ENCODE measurements at regions not wholly inside any gene's neighbourhood (a gene's known extent, or its start where the extent isn't known, plus 50 kb on each side); places are given as distances from the start of the nearest gene placed in this dataset.
"Not testable (repeated sequence)": the region's sequence is repeated elsewhere in the genome, so short reads cannot be mapped to it uniquely, and the experiment has no call there.

DNA sequence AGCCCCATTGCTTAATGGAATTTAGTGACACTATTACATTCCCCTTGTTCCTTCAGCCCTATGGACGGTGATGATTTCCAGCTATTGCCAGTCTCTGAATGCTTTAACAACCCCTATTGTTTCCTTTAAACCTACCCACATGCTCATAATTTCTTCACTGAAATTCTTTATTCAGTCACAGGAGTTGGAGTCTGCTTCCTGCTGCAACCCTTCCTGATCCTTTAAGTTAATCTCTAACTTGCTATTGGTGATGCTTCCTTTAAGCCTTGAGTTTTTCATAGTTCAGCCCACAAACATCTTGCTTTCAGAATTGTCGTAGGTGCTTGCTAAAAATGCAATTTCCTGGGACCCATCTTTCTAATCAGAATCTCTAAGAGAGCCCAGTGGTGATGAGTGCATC, 66.3 kb upstream of the TNFAIP3 start:
- DNase-seq (ENCODE audit: low spot score) (no peak), FAIRE-seq (no peak)

DNA sequence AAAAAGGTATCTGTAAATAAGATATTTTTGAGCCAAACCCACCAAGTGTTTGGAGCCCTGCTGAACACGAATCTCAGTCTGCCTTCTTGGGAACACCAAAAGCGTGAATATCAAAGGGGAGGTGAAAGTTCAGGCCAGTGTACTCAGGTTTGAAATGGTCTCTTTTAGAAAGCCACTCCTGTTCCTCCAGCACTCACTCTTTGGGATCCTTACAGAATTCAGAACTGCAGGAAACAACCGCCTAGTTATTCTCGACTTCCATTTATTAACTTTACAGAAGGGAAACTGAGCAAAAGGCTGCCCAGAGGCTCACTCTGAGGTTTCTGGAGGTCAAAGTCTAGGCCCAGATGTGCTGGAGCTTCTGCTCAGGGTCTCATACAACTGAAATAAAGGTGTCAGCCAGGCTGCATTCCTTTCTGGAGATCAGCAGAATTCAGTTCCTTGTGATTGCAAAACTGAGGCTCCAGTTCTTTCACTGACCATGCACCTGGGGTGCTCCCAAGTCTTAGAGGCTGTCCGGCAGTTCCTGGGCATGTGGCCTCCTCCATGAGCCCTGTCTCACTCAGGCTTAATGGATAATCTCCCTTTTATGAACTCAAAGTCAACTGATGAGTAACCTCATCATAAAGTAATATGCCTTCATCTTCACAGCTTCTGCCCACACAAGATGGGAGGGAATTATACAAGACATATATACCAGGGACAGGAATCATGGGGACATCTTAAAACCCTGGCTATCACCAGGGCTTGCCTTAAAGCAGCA, 65.5 kb upstream of the TNFAIP3 start:
- FAIRE-seq = no peak

DNA sequence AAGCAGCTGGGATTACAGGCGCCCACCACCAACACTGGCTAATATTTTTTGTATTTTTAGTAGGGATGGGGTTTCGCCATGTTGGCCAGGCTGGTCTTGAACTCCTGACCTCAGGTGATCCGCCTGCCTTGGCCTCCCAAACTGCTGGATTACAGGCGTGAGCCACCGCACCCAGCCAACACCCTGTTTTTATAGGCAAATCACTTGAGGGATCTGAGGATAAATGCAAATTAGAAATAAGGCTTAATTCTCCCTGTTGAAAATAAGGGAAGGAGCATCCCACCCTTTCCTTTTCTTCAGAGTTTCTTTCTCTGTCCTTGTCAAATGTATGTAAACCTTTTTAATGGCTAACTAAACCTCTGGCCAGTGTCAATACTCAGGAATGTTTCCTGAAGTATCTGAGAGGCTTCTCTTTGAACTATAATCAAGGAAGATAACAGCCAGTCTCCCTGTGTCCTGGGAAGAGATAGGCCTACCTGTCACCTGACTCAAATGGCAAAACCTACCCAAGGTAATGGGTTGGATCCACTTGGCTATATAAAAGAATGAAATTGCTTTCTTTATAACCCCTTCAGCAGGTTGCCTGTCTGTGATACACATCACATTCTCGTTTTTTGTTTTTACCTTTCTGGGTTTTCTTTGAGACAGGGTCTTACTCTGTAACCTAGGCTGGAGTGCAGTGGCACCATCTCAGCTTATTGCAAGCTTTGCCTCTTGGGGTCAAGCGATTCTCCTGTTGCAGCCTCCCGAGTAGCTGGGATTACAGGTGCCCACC, 64.5 kb upstream of the TNFAIP3 start:
- no peak for FAIRE-seq
- no peak for DNase-seq (ENCODE audit: low spot score)

More for the DNA sequence above, 65.5 kb upstream of the TNFAIP3 start:
- no peak for DNase-seq (ENCODE audit: low spot score)

DNA sequence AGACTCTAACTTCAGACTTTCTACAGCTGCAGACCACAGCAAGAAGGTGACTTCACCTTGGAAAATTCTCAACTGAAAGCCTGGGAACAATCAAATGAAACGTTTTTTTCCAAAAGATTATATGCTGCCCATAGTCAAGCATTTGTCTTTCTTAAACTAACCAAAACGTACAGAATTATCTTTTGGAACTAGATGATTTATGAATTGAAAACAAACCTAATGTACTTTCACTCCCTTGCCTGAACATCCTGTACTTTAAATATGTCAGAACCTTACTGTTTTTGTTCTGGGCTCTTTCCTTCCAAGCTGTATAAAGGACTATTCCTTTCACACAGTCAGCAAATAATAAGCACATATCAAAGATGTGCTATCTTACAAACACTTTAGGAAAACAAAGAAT, 62.4 kb upstream of the TNFAIP3 start:
- FAIRE-seq (no peak), DNase-seq (ENCODE audit: low spot score) (no peak)

DNA sequence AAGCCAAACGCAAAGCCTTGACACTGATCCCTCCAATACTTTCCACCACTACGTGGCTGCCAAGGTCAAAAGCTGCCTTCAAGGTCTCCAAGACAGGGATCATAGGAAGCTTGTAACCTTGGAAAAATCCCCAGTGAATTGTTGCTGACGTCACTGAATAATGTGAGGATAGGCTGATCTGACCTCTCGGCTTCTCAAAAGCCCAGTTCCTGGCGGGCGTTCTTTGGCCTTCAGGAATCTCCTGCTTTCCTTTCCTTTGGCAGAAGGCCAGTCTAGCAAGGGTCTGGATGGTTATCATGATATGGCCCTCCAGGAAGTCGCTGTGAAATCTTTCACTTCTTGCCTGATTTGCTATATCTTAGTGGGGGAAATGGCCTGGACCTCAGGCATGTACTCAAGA, 61.4 kb upstream of the TNFAIP3 start:
- FAIRE-seq (no peak), DNase-seq (ENCODE audit: low spot score) (no peak)

DNA sequence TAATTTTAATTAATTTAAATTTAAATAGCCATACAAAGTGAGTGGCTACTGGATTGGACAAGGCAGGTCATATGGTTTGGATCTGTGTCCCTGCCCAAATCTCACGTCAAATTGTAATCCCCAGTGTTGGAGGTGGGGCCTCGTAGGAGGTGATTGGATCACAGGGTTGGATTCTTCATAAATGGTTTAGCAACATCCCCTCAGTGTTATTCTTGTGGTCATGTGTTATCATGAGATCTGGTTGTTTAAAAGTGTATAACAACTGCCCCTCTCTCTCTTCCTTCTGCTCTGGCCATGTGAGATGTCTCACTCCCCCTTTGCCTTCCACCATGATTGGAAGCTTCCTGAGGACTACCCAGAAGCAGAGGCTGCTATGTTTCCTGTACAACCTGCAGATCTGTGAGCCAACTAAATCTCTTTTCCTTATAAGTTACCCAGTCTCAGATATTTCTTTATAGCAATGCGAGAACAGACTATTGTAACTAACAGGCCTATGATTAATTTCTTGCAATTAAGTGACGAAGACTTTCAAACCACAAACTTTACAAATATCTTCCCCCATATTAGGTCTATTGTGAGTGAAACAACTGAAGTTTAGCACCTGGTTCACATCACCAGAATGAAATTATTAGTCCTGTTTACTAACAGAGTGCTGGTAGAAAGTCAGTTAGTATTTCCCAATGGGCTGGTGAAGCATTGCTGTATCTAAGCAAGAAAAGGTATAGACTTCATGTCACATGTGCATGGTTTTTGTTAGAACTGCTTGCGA, 60.0 kb upstream of the TNFAIP3 start:
- no peak for FAIRE-seq
- DNase-seq (ENCODE audit: low spot score) = no peak

DNA sequence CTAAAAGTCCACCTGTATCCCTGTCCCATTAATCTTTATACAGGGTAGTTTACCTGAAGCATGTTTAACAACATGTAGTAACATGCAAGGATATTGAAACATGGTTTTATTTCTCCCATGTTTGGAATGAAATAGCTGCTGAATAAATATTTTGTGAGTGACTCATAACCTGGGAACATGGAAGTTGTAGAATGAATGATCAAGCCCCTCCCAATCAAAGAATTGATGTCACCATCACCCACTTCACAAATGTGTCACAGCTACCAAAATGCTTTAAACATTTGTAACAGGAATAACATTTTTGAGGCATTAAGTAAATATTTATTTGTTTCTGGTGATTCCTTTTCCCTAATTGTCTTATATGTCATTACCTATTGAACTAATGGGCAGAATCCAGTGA, 58.9 kb upstream of the TNFAIP3 start:
- DNase-seq (ENCODE audit: low spot score) = peak; percentile 66
- FAIRE-seq = no peak

DNA sequence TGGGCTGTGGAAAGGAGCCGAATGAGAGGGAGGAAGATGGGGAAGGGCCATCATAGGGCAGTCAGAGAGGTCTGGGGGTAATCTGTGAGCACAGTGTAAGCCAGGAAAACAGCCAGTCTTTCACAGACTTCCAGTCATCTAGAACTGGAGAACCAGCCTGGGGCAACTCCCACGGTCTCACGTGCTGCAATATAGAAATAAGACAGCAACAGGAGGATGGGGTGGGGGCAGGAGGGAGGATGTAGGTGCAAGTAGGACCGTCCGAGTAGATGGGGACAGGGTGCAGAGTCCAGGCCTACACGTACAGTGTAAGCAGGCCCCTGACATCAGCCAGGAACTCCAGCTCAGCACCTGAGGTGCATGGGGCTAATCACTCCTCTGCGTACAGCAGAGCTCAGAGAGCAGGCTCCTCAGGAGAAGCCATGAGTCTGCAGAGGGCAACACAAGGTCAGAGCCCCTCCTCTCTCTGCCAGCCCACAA, 58.2 kb upstream of the TNFAIP3 start:
- no peak for FAIRE-seq
- DNase-seq (ENCODE audit: low spot score) = no peak

DNA sequence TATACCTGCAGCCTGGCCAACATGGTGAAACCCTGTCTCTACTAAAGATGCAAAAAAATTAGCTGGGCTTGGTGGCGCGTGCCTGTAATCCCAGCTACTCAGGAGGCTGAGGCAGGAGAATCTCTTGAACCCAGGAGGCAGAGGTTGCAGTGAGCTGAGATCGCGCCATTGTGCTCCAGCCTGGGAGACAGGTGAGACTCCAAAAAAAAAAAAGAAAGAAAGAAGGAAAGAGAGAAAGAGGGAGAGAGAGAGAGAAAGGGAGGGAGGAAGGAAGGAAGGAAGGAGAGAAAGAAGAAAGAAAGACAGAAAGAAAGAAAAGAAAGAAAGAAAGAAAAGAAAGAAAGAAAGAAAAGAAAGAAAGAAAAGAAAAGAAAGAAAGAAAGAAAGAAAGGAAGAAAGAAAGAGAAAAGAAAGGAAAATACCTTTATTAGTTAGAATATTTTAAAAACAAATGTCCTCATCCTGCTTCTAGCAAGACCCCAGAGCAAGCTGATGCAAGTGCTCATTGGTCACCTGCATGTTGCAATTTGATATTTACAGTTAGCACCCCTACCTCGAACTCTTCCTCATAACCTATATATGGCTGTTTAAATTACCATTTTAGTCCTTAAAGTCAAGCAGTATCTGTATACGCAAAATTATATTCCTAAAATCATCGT, 57.0 kb upstream of the TNFAIP3 start:
- FAIRE-seq; DNase-seq (ENCODE audit: low spot score): not testable (repeated sequence)

DNA sequence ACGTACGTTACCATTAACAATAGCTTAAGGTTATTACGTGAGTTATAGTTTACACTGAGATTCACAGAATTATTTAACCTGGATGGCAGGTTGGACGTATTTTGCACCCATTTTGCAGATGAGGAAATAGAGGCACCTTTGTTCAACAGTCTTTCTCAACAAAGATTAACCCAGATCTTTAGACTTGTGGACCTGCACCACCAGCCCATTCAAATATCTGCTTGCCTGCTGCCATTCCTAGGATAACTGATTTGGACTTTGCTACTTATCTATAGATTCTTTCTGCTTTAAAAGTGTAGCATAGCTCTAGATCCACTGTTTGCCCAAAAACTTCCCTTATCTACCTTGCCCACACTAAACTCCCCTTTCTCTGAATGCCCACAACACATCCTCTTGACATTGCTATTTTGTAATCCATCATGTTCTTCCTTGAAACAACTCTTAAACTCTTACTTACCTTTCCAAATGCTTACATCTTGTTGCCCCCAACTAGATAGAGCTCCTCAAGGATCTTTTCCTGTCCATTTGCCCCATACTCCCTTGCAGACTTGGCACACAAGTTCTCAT, 56.4 kb upstream of the TNFAIP3 start:
- no peak for DNase-seq (ENCODE audit: low spot score)
- FAIRE-seq = no peak

DNA sequence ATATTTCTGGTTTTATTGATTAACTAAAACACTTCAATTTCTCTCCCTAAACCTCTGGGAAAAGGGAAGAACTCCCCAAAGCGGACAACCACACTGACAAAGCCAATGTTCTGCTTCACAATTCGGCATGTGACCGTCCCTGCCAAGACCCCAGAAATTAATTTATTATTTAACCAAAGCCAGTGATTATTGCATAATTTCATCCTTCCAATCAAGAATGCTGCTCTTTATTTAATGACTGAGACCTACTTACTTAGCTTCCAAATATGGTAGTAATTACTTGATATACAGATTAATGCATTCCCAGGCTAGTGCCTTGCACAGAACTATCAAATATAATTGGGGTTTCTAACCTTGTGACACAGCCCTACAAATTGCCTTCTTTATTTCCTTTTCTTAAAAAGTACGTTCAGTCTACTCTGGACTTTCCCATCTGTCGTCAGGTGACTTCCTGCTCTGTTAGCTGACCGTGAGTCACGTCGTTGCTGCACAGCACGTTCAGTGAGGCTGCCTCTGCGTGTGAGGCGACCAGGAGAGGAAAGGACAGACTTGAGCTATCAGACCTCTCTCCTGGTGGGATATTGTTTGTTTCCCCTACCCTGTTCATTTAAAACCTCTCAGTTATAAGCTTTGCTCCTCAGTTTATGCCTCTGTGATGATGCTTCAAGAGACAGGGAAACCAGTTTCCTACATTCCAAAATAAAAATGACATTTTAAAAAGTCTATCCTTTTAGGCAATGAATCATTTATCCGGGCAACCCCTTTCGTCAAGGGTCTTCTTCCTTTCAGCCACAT, 55.7 kb upstream of the TNFAIP3 start:
- peak; percentile 83 for DNase-seq (ENCODE audit: low spot score)
- FAIRE-seq = no peak

DNA sequence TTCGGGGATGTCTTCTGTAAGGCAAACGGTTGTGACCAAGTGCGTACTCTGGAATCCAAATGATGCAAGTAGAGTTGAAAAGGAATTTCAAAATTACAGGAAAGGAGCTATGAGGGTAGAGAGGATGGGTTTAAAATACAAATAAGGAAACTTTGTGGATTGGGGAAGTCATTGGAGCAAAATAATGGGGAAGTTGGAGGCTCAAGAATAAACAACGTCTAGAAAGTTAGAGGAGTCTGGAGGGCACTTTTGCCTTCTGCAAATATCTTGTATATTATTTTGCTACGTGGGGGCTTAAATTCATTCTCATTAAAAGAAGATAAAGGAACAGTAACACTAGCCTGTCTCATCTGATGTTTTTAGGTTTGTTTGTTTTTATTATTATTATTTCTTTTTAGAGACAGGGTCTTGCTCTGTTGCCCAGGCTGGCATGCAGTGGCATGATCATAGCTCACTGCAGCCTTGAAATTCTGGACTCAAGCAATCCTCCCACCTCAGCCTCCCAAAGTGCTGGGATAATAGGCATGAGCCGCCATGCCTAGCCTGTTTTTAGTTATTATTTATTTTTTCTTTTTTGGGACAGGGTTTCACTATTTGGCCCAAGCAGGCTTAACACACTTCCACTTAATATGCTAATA, 55.0 kb upstream of the TNFAIP3 start:
- FAIRE-seq = no peak

DNA sequence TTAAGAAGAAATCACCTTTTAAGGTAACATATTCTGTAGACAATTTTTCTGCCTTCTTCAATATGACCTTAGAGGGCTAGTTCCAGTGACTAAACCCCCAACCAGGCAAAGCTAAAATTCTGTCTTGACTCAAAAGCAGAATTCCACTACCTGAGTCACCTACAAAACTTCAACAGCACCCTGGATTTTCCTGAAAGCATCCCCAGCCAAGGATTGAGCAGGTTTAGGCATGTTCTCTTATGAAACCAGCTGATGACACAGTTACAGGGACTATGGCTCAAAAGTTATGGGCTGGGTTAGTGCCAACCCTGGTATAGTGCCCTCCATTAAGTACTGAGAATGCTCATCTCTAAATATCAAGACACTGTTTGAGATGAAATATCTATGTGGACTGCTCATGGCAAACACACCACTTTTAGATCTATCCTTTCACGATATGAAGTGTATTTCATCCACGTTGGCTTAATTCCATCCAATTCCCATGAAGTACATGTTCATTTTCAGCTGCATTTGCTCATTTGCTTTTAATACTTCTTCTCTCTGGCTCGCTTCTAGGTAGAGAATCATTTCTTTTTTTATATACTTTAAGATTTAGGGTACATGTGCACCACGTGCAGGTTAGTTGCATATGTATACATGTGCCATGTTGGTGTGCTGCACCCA, 53.6 kb upstream of the TNFAIP3 start:
- no peak for FAIRE-seq
- DNase-seq (ENCODE audit: low spot score) = no peak

More for the DNA sequence above, 55.0 kb upstream of the TNFAIP3 start:
- DNase-seq (ENCODE audit: low spot score) = no peak

DNA sequence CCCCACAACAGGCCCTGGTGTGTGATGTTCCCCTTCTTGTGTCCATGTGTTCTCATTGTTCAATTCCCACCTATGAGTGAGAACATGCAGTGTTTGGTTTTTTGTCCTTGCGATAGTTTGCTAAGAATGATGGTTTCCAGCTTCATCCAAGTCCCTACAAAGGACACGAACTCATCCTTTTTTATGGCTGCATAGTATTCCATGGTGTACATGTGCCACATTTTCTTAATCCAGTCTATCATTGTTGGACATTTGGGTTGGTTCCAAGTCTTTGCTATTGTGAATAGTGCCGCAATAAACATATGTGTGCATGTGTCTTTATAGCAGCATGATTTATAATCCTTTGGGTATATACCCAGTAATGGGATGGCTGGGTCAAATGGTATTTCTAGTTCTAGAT, 53.0 kb upstream of the TNFAIP3 start:
- not testable (repeated sequence) for FAIRE-seq; DNase-seq (ENCODE audit: low spot score)

DNA sequence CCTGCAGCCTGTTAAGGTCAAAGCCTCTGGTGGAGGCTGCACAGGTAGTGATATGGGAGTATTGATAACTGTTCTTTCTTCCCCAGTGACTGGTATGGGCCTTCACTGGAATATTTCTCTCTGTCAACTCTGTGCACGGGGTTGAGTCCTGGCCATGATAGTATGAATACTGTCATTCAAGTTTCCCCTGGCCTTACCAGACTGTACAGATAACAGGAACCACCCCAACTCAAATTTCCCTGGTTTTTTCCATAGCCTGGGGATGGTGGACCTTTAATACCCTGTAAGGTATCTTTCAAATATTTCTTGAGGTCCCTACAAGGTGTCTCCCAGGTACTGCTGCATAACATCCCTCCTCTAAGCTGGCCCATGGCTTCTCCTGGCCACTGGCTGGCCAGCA, 51.4 kb upstream of the TNFAIP3 start:
- DNase-seq (ENCODE audit: low spot score) (no peak), FAIRE-seq (no peak)

DNA sequence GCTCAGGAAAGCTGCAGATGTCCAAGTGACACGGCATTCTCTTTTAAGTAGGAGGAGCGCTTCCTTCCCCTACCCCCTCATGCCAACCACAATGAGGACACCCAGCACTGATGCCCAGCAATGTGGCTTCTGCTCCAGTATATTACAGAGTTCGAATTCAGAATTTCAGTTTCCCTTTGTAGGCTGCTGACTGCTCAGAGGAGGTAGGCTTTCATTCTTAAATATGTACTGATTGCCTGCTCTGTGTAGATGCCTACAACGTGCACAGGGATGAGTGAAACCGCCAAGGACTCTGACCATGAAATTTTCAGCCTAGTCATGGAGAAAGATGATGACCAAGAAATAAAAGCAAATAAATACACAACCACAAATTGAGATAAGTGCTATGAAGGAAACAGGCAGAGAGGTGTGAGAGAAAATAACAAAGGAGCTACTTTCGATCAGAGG, 50.9 kb upstream of the TNFAIP3 start:
- no peak for DNase-seq (ENCODE audit: low spot score)
- FAIRE-seq = no peak

DNA sequence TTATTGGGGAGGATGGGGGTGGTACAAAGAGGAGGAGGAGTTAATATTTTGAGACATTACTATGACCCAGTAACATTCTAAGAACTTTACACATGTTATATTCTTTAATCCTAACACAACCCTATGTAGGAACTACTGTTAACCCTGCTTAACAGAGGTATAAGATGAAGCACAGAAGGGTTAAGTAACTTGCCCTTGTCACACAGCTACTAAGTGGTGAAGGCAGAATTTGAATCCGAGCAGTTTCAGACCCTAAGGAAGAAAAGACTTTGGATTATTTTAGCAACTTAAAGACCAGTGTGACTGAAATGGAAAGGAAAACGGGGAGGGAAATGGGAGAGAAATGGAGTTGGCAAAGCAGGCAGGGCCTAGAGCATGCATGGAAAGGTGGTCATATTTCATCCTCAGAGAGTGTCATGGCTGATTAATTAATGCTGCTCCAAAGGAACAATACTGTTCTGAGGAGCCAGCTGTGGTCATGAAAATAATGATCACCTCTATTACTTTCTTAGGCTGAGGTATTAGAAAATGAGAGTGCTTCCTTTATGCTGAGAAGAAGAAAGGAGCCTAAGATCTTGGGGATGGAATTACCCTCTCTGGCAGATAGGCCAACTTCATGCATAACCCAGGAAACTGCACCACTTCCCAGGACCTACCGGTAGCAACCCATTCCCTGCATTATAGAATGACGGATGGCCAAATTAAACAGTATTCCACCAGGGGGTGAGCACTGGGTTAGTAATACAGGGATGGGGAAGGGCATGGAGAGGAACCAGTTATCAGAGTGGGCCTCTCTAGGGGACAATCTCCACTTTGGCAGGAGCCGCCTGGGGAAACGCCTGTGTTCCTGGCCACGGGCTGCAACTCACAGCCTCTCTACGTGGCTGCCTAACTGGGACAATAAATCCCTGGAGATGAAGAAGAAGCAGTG, 50.1 kb upstream of the TNFAIP3 start:
- DNase-seq (ENCODE audit: low spot score) = no peak
- FAIRE-seq = no peak

Data from urothelium cell line (cell line).